Middle frontal gyrus (tissue), 1 donor: ENCODE measurements at regions not wholly inside any gene's neighbourhood (a gene's known extent, or its start where the extent isn't known, plus 50 kb on each side); places are given as distances from the start of the nearest gene placed in this dataset.
"Not testable (repeated sequence)": the region's sequence is repeated elsewhere in the genome, so short reads cannot be mapped to it uniquely, and the experiment has no call there.

Source experiments
- DNase-seq: peaks from one replicate; pipeline ENCODE4 v3.0.0-alpha.2; 2015; ENCODE audit warnings: low spot score; ENCODE audit errors: extremely low spot score

GRCh38 chr21:15586752-15587427, 142.9 kb upstream of the USP25 start:
- no peak for DNase-seq

GRCh38 chr21:15592271-15592860, 137.4 kb upstream of the USP25 start:
- DNase-seq, result peak; percentile 66

- no peak for DNase-seq
These were observed 136.8 kb upstream of the USP25 start for GRCh38 chr21:15592957-15593356.

GRCh38 chr21:15601390-15601789, 128.4 kb upstream of the USP25 start:
- DNase-seq, result no peak

- no peak for DNase-seq
These were observed 125.4 kb upstream of the USP25 start for GRCh38 chr21:15604413-15604812.

- DNase-seq, result no peak
These were observed 115.0 kb upstream of the USP25 start for GRCh38 chr21:15614766-15615165.

- no peak for DNase-seq
These were observed 112.8 kb upstream of the USP25 start for GRCh38 chr21:15616864-15617574.

- DNase-seq, result no peak
These were observed 111.8 kb upstream of the USP25 start for GRCh38 chr21:15617964-15618363.

- DNase-seq, result no peak
These were observed 108.9 kb upstream of the USP25 start for GRCh38 chr21:15620892-15621291.

GRCh38 chr21:15624646-15625045, 105.1 kb upstream of the USP25 start:
- DNase-seq, result no peak

- DNase-seq, result no peak
These were observed 104.4 kb upstream of the USP25 start for GRCh38 chr21:15625363-15625762.

GRCh38 chr21:15626031-15626430, 103.8 kb upstream of the USP25 start:
- DNase-seq, result no peak

- no peak for DNase-seq
These were observed 102.8 kb upstream of the USP25 start for GRCh38 chr21:15627011-15627410.

- DNase-seq, result no peak
These were observed 102.0 kb upstream of the USP25 start for GRCh38 chr21:15627823-15628222.

- no peak for DNase-seq
These were observed 98.4 kb upstream of the USP25 start for GRCh38 chr21:15631342-15631741.

- not testable (repeated sequence) for DNase-seq
These were observed 95.2 kb upstream of the USP25 start for GRCh38 chr21:15634541-15634940.

GRCh38 chr21:15638856-15639549, 90.8 kb upstream of the USP25 start:
- DNase-seq, result no peak

- not testable (repeated sequence) for DNase-seq
These were observed 89.7 kb upstream of the USP25 start for GRCh38 chr21:15640113-15640512.

- DNase-seq, result no peak
These were observed 85.3 kb upstream of the USP25 start for GRCh38 chr21:15644489-15644888.

GRCh38 chr21:15645830-15646229, 84.0 kb upstream of the USP25 start:
- no peak for DNase-seq

- DNase-seq, result no peak
These were observed 79.0 kb upstream of the USP25 start for GRCh38 chr21:15650735-15651134.

- no peak for DNase-seq
These were observed 78.6 kb upstream of the USP25 start for GRCh38 chr21:15651172-15651571.
